Astrocyte of the spinal cord (primary cell): ENCODE measurements at regions not wholly inside any gene's neighbourhood (a gene's known extent, or its start where the extent isn't known, plus 50 kb on each side); places are given as distances from the start of the nearest gene placed in this dataset.
A peak's percentile ranks its signal among the peaks of the same experiment; 100 is the strongest.
"Not testable (repeated sequence)": the region's sequence is repeated elsewhere in the genome, so short reads cannot be mapped to it uniquely, and the experiment has no call there.

Experiments
- DNase-seq: peaks from one replicate; pipeline ENCODE4 v3.0.0; 2011; ENCODE audit warnings: low read depth, low spot score
- H3K4me3 ChIP-seq: 2 replicates; pipeline ENCODE4 v1.5.1; 2011; ENCODE audit warnings: low read depth, mild to moderate bottlenecking, low read length, moderate library complexity
- in situ Hi-C: cut with HindIII; loops from 2 replicates; pipeline ENCODE4 v1.10.0; 2017; ENCODE audit warnings: low sequenced_read_pairs
- TF ChIP-seq, protein P1 (sequence below): IDR thresholded peaks from 2 replicates; pipeline ENCODE4 v1.5.1; 2012; ENCODE audit warnings: low read depth, mild to moderate bottlenecking, low read length, inconsistent platforms

- in situ Hi-C loops: no loop called here
- TF ChIP-seq, protein P1, sequence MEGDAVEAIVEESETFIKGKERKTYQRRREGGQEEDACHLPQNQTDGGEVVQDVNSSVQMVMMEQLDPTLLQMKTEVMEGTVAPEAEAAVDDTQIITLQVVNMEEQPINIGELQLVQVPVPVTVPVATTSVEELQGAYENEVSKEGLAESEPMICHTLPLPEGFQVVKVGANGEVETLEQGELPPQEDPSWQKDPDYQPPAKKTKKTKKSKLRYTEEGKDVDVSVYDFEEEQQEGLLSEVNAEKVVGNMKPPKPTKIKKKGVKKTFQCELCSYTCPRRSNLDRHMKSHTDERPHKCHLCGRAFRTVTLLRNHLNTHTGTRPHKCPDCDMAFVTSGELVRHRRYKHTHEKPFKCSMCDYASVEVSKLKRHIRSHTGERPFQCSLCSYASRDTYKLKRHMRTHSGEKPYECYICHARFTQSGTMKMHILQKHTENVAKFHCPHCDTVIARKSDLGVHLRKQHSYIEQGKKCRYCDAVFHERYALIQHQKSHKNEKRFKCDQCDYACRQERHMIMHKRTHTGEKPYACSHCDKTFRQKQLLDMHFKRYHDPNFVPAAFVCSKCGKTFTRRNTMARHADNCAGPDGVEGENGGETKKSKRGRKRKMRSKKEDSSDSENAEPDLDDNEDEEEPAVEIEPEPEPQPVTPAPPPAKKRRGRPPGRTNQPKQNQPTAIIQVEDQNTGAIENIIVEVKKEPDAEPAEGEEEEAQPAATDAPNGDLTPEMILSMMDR: no peak
- DNase-seq: no peak
- H3K4me3 ChIP-seq: no peak overlapping the region
Observed at GRCh38 chr10:23493711-23494110, 54.8 kb downstream of the OTUD1 start.

- TF ChIP-seq, protein P1: no peak
- H3K4me3 ChIP-seq: no peak overlapping the region
- no peak for DNase-seq
- in situ Hi-C loops: no loop called here
Observed at GRCh38 chr10:23496727-23497126, 57.9 kb downstream of the OTUD1 start.

GRCh38 chr10:23499372-23500132 lies 60.7 kb downstream of the OTUD1 start:
- TF ChIP-seq, protein P1: no peak
- H3K4me3 ChIP-seq: no peak overlapping the region
- no peak for DNase-seq
- in situ Hi-C loops: no loop called here

DNA sequence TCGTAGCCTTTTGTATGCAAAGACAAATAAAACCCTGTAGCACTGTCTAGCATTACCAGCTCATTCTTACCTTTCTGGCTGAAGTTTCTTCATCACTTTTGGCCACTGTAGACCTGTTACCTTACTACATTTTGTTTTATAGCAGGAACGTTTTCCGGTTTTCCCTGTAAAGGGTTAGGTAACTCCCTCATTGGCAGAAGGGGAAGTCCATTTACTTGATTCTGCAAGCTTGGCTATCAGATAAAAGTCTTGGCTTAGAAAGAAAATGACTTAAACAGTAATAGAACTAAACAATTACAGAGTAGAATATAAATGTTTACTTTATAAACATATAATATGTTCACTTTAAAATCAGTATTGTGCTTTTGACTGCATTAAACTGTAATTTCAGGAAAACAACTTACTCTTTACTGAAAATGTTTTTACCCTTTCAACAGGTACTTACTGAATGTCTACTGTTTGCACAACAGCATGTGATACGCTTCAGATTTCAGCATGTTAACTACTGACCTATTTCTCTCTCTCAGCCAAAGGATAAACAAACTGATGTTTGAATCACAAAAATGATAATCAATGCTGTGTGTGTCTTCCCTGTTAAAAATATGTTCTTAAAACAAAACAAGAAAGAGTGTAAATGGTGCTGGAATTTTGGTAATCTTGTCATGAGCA lies 67.1 kb downstream of the OTUD1 start:
- DNase-seq: no peak
- TF ChIP-seq, protein P1: no peak
- no peak overlapping the region for H3K4me3 ChIP-seq
- in situ Hi-C loops: no loop called here

- in situ Hi-C loops: no loop called here
- DNase-seq: peak; percentile 57
- H3K4me3 ChIP-seq: no peak overlapping the region
- TF ChIP-seq, protein P1: no peak
Observed at GRCh38 chr10:23512355-23513058, 73.6 kb downstream of the OTUD1 start.

- in situ Hi-C loops, DNase-seq, H3K4me3 ChIP-seq: not testable (repeated sequence)
Observed at GRCh38 chr10:23513621-23514020, 74.7 kb downstream of the OTUD1 start.

DNA sequence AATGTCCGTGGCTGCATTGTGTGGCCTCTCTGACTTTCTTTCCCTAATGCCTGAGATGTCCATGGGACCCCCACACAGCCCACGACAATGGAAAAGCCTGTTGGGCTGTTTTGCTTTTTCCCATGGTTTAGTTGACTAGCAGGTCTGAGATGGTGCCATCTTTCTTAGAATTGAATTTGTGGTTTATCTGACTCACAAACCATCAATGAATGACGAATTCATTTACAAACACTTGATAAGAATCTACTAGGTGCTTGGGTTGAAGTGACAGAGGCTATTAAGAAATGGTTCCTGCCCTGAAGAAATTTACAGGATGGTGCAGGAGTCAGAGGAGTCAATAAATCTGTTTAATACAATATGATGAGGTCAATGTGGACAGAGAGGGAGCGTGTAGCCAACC lies 75.4 kb downstream of the OTUD1 start:
- no peak for DNase-seq
- in situ Hi-C loops: no loop called here
- no peak overlapping the region for H3K4me3 ChIP-seq
- TF ChIP-seq, protein P1: no peak
